HG03066 (cell line): ENCODE measurements at regions not wholly inside any gene's neighbourhood (a gene's known extent, or its start where the extent isn't known, plus 50 kb on each side); places are given as distances from the start of the nearest gene placed in this dataset.
"Not testable (repeated sequence)": the region's sequence is repeated elsewhere in the genome, so short reads cannot be mapped to it uniquely, and the experiment has no call there.

Experiments used
- ATAC-seq: cut with Tn5 transposase; IDR thresholded peaks from one replicate; pipeline ENCODE4 v1.9.1; 2021; ENCODE audit warnings: low read depth; ENCODE audit not compliant: unreplicated experiment

GRCh38 chr10:30736685-30737232 is 107.2 kb upstream of the LYZL2 start:
- peak; percentile 77 for ATAC-seq

DNA sequence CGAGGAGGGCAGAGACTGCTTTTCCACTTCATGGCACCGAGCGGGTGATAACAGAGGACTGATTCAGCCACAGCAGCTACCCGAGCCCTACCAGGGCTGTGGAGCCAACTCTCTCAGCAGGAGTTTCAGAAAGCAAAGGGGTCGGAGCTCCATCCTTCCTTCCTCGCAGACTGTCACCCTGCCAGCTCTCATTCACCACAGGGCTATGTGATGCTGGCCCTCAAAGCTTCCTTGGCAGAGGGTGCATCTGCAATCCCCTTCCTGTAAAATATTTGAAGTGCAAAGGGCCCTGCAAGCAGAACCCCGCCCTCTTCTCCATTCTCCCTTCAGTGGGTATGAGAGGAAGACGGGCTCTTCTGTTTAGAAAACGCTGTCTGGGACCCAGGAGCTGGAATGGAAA is 105.3 kb upstream of the LYZL2 start:
- no peak for ATAC-seq

GRCh38 chr10:30732671-30733070 is 103.1 kb upstream of the LYZL2 start:
- ATAC-seq, result no peak

DNA sequence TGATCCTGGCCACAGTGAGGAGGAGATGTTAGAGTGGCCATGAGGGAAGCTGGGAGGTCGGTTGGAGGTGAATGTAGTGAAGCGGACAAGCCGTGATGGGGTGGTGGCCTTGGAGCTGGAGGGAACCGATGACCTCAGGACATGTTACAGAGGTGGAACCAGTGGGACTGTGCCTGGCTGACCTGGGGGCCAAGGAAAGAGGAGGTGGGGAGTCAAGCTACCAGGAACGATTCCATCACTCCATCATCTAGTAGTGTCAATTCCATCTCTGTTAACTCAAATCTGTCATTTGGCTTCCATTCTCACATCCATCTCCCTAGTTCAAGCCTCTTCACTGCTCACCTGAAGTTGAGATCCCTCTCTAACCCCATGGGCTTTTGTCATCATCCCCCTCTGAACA is 102.4 kb upstream of the LYZL2 start:
- no peak for ATAC-seq

DNA sequence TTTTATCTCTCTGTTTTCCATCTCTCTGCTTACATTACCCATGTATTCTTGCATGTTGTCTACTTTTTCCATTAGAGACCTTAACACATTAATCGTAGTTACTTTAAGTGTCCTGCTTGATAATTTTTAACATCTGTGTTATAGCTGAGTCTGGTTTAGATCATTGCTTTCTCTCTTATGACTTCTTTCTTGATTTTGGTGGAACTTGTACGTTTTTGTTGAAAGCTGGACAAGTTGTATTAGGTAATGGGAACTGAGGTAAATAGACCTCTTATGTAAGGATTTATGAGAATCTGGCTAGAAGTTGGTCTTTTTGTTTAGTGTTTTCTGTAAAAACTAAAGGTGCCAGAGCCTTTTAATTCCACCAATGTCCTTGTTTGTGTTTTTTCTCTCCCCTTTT is 100.8 kb upstream of the LYZL2 start:
- no peak for ATAC-seq

GRCh38 chr10:30728766-30729165 is 99.2 kb upstream of the LYZL2 start:
- ATAC-seq, result no peak

GRCh38 chr10:30728127-30728526 is 98.6 kb upstream of the LYZL2 start:
- no peak for ATAC-seq

GRCh38 chr10:30727524-30727923 is 98.0 kb upstream of the LYZL2 start:
- ATAC-seq, result no peak

DNA sequence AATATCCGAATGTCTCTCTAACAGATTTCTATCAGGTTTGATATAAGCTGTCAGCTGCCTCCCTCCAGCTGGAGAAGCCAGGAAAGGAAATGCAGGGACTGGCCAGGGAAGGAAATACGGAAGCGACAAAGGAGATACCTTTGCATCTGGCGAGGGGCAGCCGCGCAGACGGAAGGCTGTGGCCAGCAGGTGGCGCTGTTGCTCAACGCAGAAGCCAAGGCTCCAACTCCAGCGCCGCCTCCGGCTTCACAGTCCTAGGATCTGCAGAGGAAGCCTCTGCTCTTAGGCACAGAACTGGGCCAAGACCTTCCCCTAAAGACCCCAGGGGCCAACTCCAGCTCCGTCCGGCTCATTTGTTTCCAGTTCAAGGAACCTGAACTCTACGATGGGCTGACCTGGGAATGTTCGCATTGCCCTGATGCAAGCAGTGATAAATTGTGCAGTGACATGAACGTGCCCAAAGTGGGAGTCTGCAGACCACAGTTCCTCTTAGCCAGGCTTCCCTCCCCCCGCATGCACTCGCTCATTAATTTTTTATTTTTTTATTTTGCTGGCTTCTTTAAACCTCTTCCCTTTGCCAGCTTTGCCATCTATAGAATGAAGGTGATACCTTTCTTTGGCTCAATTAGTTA is 97.3 kb upstream of the LYZL2 start:
- ATAC-seq, result peak; percentile 85

GRCh38 chr10:30725661-30726060 is 96.1 kb upstream of the LYZL2 start:
- no peak for ATAC-seq

DNA sequence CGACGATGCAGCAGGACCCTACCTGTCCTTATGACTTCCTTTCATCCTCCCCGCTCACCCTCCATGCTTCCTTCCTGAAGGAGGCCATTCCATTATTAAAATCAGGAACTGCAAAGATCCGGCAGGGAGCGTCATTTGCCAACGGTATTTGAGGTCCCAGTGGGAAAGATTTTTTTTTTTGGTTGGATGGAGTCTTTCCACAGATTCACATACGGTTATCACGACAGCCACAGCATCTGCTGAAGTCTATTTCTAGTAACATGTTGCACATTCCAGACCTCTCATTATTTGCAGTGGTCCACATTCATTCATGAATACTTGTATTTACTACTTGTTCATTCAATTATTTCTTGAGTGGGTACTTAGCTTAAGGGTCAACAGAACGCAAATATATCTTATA is 94.7 kb upstream of the LYZL2 start:
- no peak for ATAC-seq

- ATAC-seq, result no peak
Observed at GRCh38 chr10:30722956-30723620, 93.5 kb upstream of the LYZL2 start.

GRCh38 chr10:30719832-30720231 is 90.3 kb upstream of the LYZL2 start:
- ATAC-seq, result no peak

GRCh38 chr10:30709700-30710358 is 80.3 kb upstream of the LYZL2 start:
- no peak for ATAC-seq

- ATAC-seq, result no peak
Observed at GRCh38 chr10:30709229-30709628, 79.7 kb upstream of the LYZL2 start.

DNA sequence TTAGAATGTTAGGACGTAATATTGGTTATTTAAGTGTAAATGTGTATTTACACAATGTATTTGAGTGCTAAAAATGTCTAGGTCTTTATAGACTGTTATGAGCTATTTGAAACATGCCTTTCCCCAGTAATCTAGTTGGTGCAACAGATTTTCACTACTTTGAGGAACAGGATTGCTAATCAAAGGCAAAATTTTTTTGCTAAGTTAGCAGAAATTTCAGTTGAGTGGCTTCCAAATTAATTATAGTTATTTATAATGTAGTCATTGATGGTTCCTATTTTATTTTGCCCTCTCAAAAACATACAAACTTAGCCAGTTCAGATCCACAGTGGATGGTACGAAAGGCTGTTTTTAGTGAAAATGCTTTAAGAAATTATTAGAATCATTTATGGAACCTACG is 78.7 kb upstream of the LYZL2 start:
- no peak for ATAC-seq

- not testable (repeated sequence) for ATAC-seq
Observed at GRCh38 chr10:30706189-30706588, 76.6 kb upstream of the LYZL2 start.

DNA sequence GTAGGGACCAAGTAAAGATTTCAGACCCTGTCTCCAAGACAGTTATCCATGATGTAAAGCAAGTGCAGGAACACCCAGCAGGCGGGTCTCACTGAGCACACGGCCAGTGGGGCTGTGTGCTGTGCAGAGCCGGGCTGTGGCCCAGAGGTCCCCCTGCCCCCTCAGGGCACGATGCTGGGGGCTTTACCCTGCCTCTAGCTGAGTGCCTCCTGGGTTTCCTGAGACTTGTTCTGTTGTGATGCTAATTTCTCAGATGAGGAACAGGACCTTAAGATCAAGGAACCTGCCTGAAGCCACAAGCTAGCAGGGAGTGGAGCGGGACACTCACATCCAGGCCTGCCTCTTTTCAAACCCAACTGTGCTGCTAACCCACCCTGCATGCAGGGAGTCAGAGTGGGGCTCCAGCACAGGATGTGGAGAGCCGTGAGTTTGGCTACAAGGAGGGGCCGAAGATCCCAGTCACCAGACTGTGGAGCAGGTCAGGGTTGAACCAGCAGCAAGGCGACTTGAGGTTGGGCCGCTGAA is 76.1 kb upstream of the LYZL2 start:
- peak; percentile 16 for ATAC-seq

DNA sequence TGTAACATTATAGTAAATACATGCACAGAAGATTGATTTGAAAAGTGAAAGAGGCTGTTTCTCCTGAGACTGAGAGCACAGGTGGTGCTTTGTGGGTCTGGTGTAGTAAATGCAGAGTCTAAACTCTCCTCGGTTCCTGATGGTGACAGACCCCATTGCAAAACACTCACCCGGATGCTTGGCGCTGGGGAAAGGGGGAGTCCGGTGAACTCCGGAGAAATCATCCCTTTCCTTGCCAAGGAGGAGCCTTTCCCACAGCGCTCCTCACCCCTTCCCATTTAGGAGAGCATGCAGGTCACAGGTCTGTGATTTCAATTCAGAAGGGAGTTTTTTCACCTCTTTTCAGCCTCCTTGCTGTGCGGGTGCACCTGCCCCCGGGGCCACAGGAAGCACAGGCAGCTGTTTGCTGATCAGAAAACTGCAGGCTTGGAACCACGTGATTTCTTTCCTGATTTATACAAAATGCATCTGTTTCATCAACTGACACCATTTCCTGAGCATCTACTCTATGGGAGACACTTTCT is 75.6 kb upstream of the LYZL2 start:
- peak; percentile 53 for ATAC-seq

DNA sequence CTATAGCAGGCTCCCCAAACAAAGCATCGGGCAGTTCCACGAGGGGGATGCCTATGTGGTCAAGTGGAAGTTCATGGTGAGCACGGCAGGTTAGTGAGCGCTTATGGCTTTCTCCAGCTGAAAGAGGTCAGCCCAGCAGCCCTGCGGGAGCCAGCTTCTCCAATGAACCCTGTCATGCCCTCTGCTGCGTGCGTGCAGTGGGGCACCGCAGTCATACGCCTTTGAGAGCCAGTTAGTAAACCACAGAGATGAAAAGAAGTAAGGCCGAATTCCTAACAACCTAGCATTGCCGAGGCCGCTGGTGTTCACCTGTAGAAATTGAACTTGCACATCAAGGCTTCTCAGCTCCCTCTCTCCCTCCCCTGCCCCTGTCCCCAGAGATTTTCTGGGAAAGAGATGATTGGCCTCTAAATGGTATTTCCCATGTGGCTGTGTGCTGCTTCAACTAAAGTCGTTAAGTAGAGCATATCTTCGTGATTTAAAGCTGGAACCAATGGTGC is 75.1 kb upstream of the LYZL2 start:
- peak; percentile 0 for ATAC-seq

DNA sequence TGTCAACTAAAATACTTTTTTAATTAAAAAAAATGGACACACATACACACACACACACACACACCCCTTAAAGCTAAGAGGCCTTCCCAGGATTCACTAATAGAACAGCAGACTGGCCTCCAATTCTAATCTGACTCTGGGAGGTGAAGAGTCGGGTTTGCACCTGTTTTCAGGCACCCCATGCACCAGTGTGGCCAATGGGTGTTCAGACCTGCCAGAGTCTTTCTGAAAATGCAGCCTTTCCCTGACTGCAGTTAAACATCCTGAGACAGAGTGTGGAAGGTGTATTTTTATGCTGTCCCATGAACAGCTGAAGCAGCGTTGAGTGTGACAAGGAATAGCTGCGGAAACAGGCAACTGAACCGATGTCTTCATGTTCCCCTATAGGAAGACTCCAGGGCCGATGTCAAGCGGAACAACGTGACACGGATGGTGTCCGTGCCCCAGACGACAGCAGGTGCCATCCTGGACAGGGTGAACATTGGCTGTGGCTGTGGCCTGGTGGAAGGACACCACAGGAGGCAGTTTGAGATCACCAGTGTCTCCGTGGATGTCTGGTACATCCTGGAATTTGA is 74.6 kb upstream of the LYZL2 start:
- no peak for ATAC-seq
